ENCODE measurements at regions not wholly inside any gene's neighbourhood (a gene's known extent, or its start where the extent isn't known, plus 50 kb on each side); places are given as distances from the start of the nearest gene placed in this dataset.

- TF ChIP-seq HDGF (IDR thresholded peaks at IDR 0.05; ENCODE audit: borderline replicate concordance), result no peak
- TF ChIP-seq FOXK2 (IDR thresholded peaks at IDR 0.05), result no peak
- TF ChIP-seq FOXM1 (IDR thresholded peaks at IDR 0.05; ENCODE audit: borderline replicate concordance), result no peak
- TF ChIP-seq ZNF384 (IDR thresholded peaks at IDR 0.05), result no peak
- TF ChIP-seq ARNT (IDR thresholded peaks at IDR 0.05), result no peak
- no peak for TF ChIP-seq L3MBTL2 (conservative IDR thresholded peaks at IDR 0.05)
These were observed 819.6 kb upstream of the SORCS1 start for GRCh38 chr10:107984149-107984548.

All from HEK293T (cell line).